Lower lobe of right lung (tissue), 2 donors: ENCODE measurements at regions not wholly inside any gene's neighbourhood (a gene's known extent, or its start where the extent isn't known, plus 50 kb on each side); places are given as distances from the start of the nearest gene placed in this dataset.

Source experiments
- ATAC-seq, 2 donors: fragments of 200-7000 bp; cut with Tn5 transposase; one replicate each; pipeline ENCODE4 v1.9.1; 2020 to 2022; ENCODE audit warnings: mild to moderate bottlenecking in 2 of 2, moderate library complexity in 2 of 2
- DNase-seq: peaks from one replicate; pipeline ENCODE4 v3.0.0-alpha.2; 2020
- H3K27ac ChIP-seq: fragments of 200-600 bp; one replicate; pipeline ENCODE4 v1.8.0; 2022
- H3K27me3 ChIP-seq: fragments of 200-600 bp; one replicate; pipeline ENCODE4 v1.8.0; 2022; ENCODE audit warnings: low read depth
- H3K36me3 ChIP-seq: fragments of 200-600 bp; one replicate; pipeline ENCODE4 v1.8.0; 2022; ENCODE audit warnings: mild to moderate bottlenecking
- H3K4me1 ChIP-seq: fragments of 200-600 bp; one replicate; pipeline ENCODE4 v1.8.0; 2022
- H3K4me3 ChIP-seq: fragments of 200-600 bp; one replicate; pipeline ENCODE4 v1.8.0; 2022; ENCODE audit warnings: mild to moderate bottlenecking
- H3K9me3 ChIP-seq: fragments of 200-600 bp; one replicate; pipeline ENCODE4 v1.8.0; 2022
- CTCF ChIP-seq: fragments of 200-600 bp; IDR thresholded peaks from one replicate; pipeline ENCODE4 v1.8.0; 2022; ENCODE audit warnings: antibody characterized with exemption, mild to moderate bottlenecking
- intact Hi-C: fragments of 100-400 bp; cut with DNase I; formaldehyde crosslinking; loops from one replicate; pipeline ENCODE4 v1.11.0; 2022
- donor health status: DM: no; HTN: yes; CAD: no; lungs with severe emphysema.

GRCh38 chr5:89922161-89922560 is 487.4 kb downstream of the CETN3 start:
- Histone ChIP-seq H3K4me1 (no peaks in the 10 kb centered on the region), H3K27me3 (no peaks in the 10 kb centered on the region), H3K36me3 (no peaks in the 10 kb centered on the region), H3K27ac (no peak overlapping the region), H3K4me3 (no peak overlapping the region), H3K9me3 (no peaks in the 10 kb centered on the region)
- DNase-seq: no peak
- no peak for TF ChIP-seq CTCF
- intact Hi-C loops: no loop called here
- no peak for ATAC-seq

- H3K27me3 ChIP-seq: no peaks in the 10 kb centered on the region
- H3K4me3 ChIP-seq: no peak overlapping the region
- no peaks in the 10 kb centered on the region for H3K36me3 ChIP-seq
- intact Hi-C loops: no loop called here
- no peaks in the 10 kb centered on the region for H3K9me3 ChIP-seq
- no peaks in the 10 kb centered on the region for H3K4me1 ChIP-seq
- H3K27ac ChIP-seq: no peak overlapping the region
- TF ChIP-seq CTCF: no peak
- no peak for ATAC-seq
- no peak for DNase-seq
Observed at GRCh38 chr5:89917112-89917511, 492.4 kb downstream of the CETN3 start.

GRCh38 chr5:89916131-89916530 is 493.4 kb downstream of the CETN3 start:
- H3K27me3 ChIP-seq: no peaks in the 10 kb centered on the region
- H3K9me3 ChIP-seq: no peaks in the 10 kb centered on the region
- DNase-seq (no peak), ATAC-seq (no peak)
- TF ChIP-seq CTCF: no peak
- H3K4me1 ChIP-seq: no peaks in the 10 kb centered on the region
- intact Hi-C loops: no loop called here
- no peak overlapping the region for H3K4me3 ChIP-seq
- no peaks in the 10 kb centered on the region for H3K36me3 ChIP-seq
- H3K27ac ChIP-seq: no peak overlapping the region

GRCh38 chr5:89908876-89909275 is 500.7 kb downstream of the CETN3 start:
- intact Hi-C loops: no loop called here
- ATAC-seq: no peak
- Histone ChIP-seq H3K9me3 (no peaks in the 10 kb centered on the region), H3K4me3 (no peak overlapping the region), H3K36me3 (no peaks in the 10 kb centered on the region), H3K27me3 (no peaks in the 10 kb centered on the region), H3K27ac (no peak overlapping the region), H3K4me1 (no peaks in the 10 kb centered on the region)
- DNase-seq: no peak
- no peak for TF ChIP-seq CTCF

- TF ChIP-seq CTCF: no peak
- H3K9me3 ChIP-seq: no peaks in the 10 kb centered on the region
- no peaks in the 10 kb centered on the region for H3K36me3 ChIP-seq
- intact Hi-C loops: no loop called here
- no peak overlapping the region for H3K27ac ChIP-seq
- DNase-seq: no peak
- ATAC-seq: no peak
- no peak overlapping the region for H3K4me3 ChIP-seq
- H3K4me1 ChIP-seq: no peaks in the 10 kb centered on the region
- H3K27me3 ChIP-seq: no peaks in the 10 kb centered on the region
Observed at GRCh38 chr5:89904442-89904841, 505.1 kb downstream of the CETN3 start.

GRCh38 chr5:89901983-89902382 is 507.6 kb downstream of the CETN3 start:
- Histone ChIP-seq H3K4me1 (no peaks in the 10 kb centered on the region), H3K9me3 (no peaks in the 10 kb centered on the region), H3K36me3 (no peaks in the 10 kb centered on the region), H3K27me3 (no peaks in the 10 kb centered on the region), H3K4me3 (no peak overlapping the region), H3K27ac (no peak overlapping the region)
- no peak for ATAC-seq
- no peak for TF ChIP-seq CTCF
- intact Hi-C loops: no loop called here
- no peak for DNase-seq
